NB4 (cell line): ENCODE measurements at regions not wholly inside any gene's neighbourhood (a gene's known extent, or its start where the extent isn't known, plus 50 kb on each side); places are given as distances from the start of the nearest gene placed in this dataset.

ENCODE experiments used
- DNase-seq: peaks from one replicate; pipeline ENCODE4 v3.0.0; 2010; ENCODE audit warnings: low read depth
- H3K4me3 ChIP-seq: one replicate; pipeline ENCODE4 v1.5.1; 2011; ENCODE audit warnings: mild to moderate bottlenecking, low read depth, low read length, moderate library complexity
- CTCF ChIP-seq: IDR thresholded peaks from one replicate; pipeline ENCODE4 v1.5.1; 2012; ENCODE audit warnings: low read depth, low read length
- MAX ChIP-seq: IDR thresholded peaks from 2 replicates; pipeline ENCODE4 v1.6.1; 2011; ENCODE audit warnings: low read depth, low read length
- MYC ChIP-seq: IDR thresholded peaks from 2 replicates; pipeline ENCODE4 v1.6.1; 2011; ENCODE audit warnings: low read depth, low read length
- POLR2A ChIP-seq: IDR thresholded peaks from 2 replicates; pipeline ENCODE4 v1.6.1; 2011; ENCODE audit warnings: mild to moderate bottlenecking; ENCODE audit not compliant: insufficient read length; ENCODE audit errors: extremely low read depth

GRCh38 chr11:112448806-112449205 is 188.1 kb upstream of the PLET1 start:
- no peak for DNase-seq
- no peak overlapping the region for H3K4me3 ChIP-seq
- TF ChIP-seq POLR2A (no peak), MYC (no peak), MAX (no peak), CTCF (no peak)

GRCh38 chr11:112451250-112451649 is 190.6 kb upstream of the PLET1 start:
- DNase-seq = no peak
- TF ChIP-seq POLR2A (no peak), MYC (no peak), CTCF (no peak), MAX (no peak)
- H3K4me3 ChIP-seq = no peak overlapping the region

- TF ChIP-seq CTCF (peak; percentile 51), POLR2A (no peak), MAX (no peak)
- peak; percentile 42 for DNase-seq
- no peak overlapping the region for H3K4me3 ChIP-seq
These were observed 193.2 kb upstream of the PLET1 start for GRCh38 chr11:112453601-112454577.

GRCh38 chr11:112454841-112455240 is 194.2 kb upstream of the PLET1 start:
- no peak for DNase-seq
- TF ChIP-seq MAX = no peak
- TF ChIP-seq POLR2A = no peak
- no peak for TF ChIP-seq MYC
- no peak for TF ChIP-seq CTCF
- no peak overlapping the region for H3K4me3 ChIP-seq

- DNase-seq = no peak
These were observed 195.1 kb upstream of the PLET1 start for GRCh38 chr11:112455791-112456190.

More at GRCh38 chr11:112455791-112456190, 195.1 kb upstream of the PLET1 start:
- TF ChIP-seq POLR2A (no peak), MYC (no peak), CTCF (no peak)
- no peak overlapping the region for H3K4me3 ChIP-seq
